Fibroblast of lung (primary cell): ENCODE measurements at regions not wholly inside any gene's neighbourhood (a gene's known extent, or its start where the extent isn't known, plus 50 kb on each side); places are given as distances from the start of the nearest gene placed in this dataset.
A peak's percentile ranks its signal among the peaks of the same experiment; 100 is the strongest.

Experiments used
- DNase-seq, 2 donors: peaks; one replicate each; pipeline versions ENCODE4 v3.0.0 to v3.0.0-alpha.2; 2010; ENCODE audit warnings: low read depth in 2 of 2
- H2AFZ ChIP-seq: 2 replicates; pipeline ENCODE4 v1.5.1; 2012; ENCODE audit warnings: low read length, control low read depth, inconsistent platforms
- H3K27ac ChIP-seq: 2 replicates; pipeline ENCODE4 v1.5.1; 2011; ENCODE audit warnings: low read length, control low read depth; ENCODE audit not compliant: insufficient read depth
- H3K27me3 ChIP-seq: 2 replicates; pipeline ENCODE4 v1.5.1; 2011; ENCODE audit warnings: mild to moderate bottlenecking, low read length; ENCODE audit not compliant: control insufficient read depth, insufficient read depth
- H3K36me3 ChIP-seq: 2 replicates; pipeline ENCODE4 v1.5.1; 2011; ENCODE audit warnings: low read length; ENCODE audit not compliant: control insufficient read depth, insufficient read depth
- H3K4me1 ChIP-seq: 2 replicates; pipeline ENCODE4 v1.5.1; 2011; ENCODE audit warnings: low read length; ENCODE audit not compliant: control insufficient read depth, insufficient read depth; ENCODE audit errors: extremely low read depth
- H3K4me2 ChIP-seq: 2 replicates; pipeline ENCODE4 v1.5.1; 2011; ENCODE audit warnings: low read length, control low read depth; ENCODE audit not compliant: insufficient read depth; ENCODE audit errors: extremely low read depth
- H3K4me3 ChIP-seq, 4 experiments: fragments of 200-600 bp in 1 of 4; sonication (generic) in 1 of 4; replicated peaks in 1 of 4; 2 replicates each; pipeline ENCODE4 v1.5.1; 2011 to 2016; ENCODE audit warnings: low read length in 4 of 4, low read depth in 3 of 4, mild to moderate bottlenecking in 3 of 4, control low read depth in 2 of 4, inconsistent platforms in 1 of 4, mixed read lengths in 1 of 4; ENCODE audit not compliant: insufficient read depth in 1 of 4; ENCODE audit errors: control extremely low read depth in 1 of 4
- H3K79me2 ChIP-seq: 2 replicates; pipeline ENCODE4 v1.5.1; 2012; ENCODE audit warnings: mild to moderate bottlenecking, low read length, inconsistent platforms; ENCODE audit not compliant: control insufficient read depth, insufficient read depth
- H3K9ac ChIP-seq: 2 replicates; pipeline ENCODE4 v1.5.1; 2011; ENCODE audit warnings: mild to moderate bottlenecking, low read length, control low read depth; ENCODE audit not compliant: insufficient read depth
- H3K9me3 ChIP-seq: 2 replicates; pipeline ENCODE4 v1.5.1; 2012; ENCODE audit warnings: low read depth, low read length; ENCODE audit not compliant: control insufficient read depth, insufficient read depth
- H4K20me1 ChIP-seq: 2 replicates; pipeline ENCODE4 v1.5.1; 2011; ENCODE audit warnings: low read length; ENCODE audit not compliant: control insufficient read depth, insufficient read depth; ENCODE audit errors: extremely low read depth
- CTCF ChIP-seq, 2 donors: IDR thresholded peaks in 1 of 2; conservative IDR thresholded peaks in 1 of 2; 1 replicate in 1 of 2; 2 replicates in 1 of 2; pipeline ENCODE4 v1.5.1; 2011 to 2012; ENCODE audit warnings: low read length in 2 of 2, control low read depth in 1 of 2, inconsistent platforms in 1 of 2, low read depth in 1 of 2, mild to moderate bottlenecking in 1 of 2
- EZH2 ChIP-seq: IDR thresholded peaks from 2 replicates; pipeline ENCODE4 v1.5.1; 2012; ENCODE audit warnings: low read length, control low read depth, mild to moderate bottlenecking; ENCODE audit errors: missing control alignments

- Histone ChIP-seq H2AFZ (no peak overlapping the region), H3K36me3 (no peaks in the 10 kb centered on the region), H3K27me3 (no peaks in the 10 kb centered on the region), H3K79me2 (no peaks in the 10 kb centered on the region), H4K20me1 (no peaks in the 10 kb centered on the region), H3K4me1 (no peaks in the 10 kb centered on the region), H3K27ac (no peak overlapping the region), H3K4me3 (no peak overlapping the region), H3K9ac (no peak overlapping the region), H3K4me2 (no peak overlapping the region), H3K9me3 (no peaks in the 10 kb centered on the region)
- TF ChIP-seq CTCF (conservative IDR thresholded peaks at IDR 0.05 in 1 of 2, IDR thresholded peaks at IDR 0.05 in 1 of 2; ENCODE audit: low read depth in 1 of 2, low read length in 2 of 2) (no peak), EZH2 (no peak)
- no peak for DNase-seq
Observed at GRCh38 chr9:95735701-95736100, 139.8 kb upstream of the ERCC6L2 start.

- Histone ChIP-seq H3K4me1 (no peaks in the 10 kb centered on the region), H3K79me2 (no peaks in the 10 kb centered on the region), H2AFZ (no peak overlapping the region), H3K9ac (no peak overlapping the region), H4K20me1 (no peaks in the 10 kb centered on the region), H3K27ac (no peak overlapping the region), H3K27me3 (no peaks in the 10 kb centered on the region), H3K9me3 (no peaks in the 10 kb centered on the region), H3K4me2 (no peak overlapping the region), H3K4me3 (no peak overlapping the region), H3K36me3 (no peaks in the 10 kb centered on the region)
- no peak for DNase-seq
- no peak for TF ChIP-seq EZH2
- no peak for TF ChIP-seq CTCF (conservative IDR thresholded peaks at IDR 0.05 in 1 of 2, IDR thresholded peaks at IDR 0.05 in 1 of 2; ENCODE audit: low read depth in 1 of 2, low read length in 2 of 2)
Observed at GRCh38 chr9:95733741-95734666, 141.5 kb upstream of the ERCC6L2 start.

GRCh38 chr9:95732802-95733688 is 142.4 kb upstream of the ERCC6L2 start:
- H3K79me2 ChIP-seq = no peaks in the 10 kb centered on the region
- peak in 1 of 2 donors; percentile 54 for DNase-seq
- no peaks in the 10 kb centered on the region for H4K20me1 ChIP-seq
- H3K27ac ChIP-seq = no peak overlapping the region
- no peak overlapping the region for H3K9ac ChIP-seq
- no peak overlapping the region for H3K4me3 ChIP-seq
- no peak overlapping the region for H2AFZ ChIP-seq
- H3K36me3 ChIP-seq = no peaks in the 10 kb centered on the region
- no peak overlapping the region for H3K4me2 ChIP-seq
- TF ChIP-seq CTCF (conservative IDR thresholded peaks at IDR 0.05 in 1 of 2, IDR thresholded peaks at IDR 0.05 in 1 of 2; ENCODE audit: low read depth in 1 of 2, low read length in 2 of 2) (no peak), EZH2 (no peak)
- H3K4me1 ChIP-seq = no peaks in the 10 kb centered on the region
- no peaks in the 10 kb centered on the region for H3K27me3 ChIP-seq
- H3K9me3 ChIP-seq = no peaks in the 10 kb centered on the region
